GM21786 (cell line): ENCODE measurements at regions not wholly inside any gene's neighbourhood (a gene's known extent, or its start where the extent isn't known, plus 50 kb on each side); places are given as distances from the start of the nearest gene placed in this dataset.

ENCODE experiments used
- ATAC-seq: cut with Tn5 transposase; IDR thresholded peaks from one replicate; pipeline ENCODE4 v1.9.1; 2021; ENCODE audit not compliant: unreplicated experiment

DNA sequence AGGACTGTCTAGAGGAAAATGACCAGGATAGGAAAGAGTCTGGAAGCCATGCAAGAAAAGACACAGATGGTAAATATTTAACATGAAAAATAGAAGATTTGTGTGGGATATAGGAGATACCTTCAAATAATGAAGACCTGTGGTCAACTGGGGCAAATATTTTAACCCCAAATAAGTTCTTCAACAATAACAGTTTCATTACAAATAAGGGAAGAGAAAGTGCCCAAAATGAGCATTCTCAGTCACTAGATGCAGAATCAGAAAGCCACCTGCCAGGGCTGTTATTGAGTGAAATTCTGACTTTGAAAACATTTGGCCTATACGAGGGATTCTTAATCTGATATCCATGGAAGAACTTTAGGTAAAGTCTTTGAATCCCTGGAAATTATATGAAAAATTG is 231.2 kb upstream of the PLEKHG7 start:
- peak; percentile 38 for ATAC-seq

DNA sequence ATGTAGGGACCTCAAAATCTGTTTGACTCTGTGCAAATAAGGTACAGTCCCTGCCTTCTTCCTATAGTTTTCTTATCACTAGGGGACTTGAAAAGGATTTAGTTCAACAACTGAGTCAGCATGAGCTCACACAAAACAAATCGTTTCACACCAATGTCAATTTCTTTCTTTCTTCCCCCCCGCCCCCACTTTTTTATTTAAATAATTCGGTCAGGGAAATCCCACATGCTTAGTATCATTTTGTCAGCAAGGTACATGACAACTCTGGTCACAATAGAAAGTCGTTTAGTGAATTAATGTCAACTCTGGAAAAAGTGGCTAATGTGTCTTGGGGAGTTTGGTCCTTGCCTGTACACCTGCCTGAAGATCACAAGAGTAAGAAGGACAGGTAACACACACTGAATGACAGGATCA is 232.2 kb upstream of the PLEKHG7 start:
- peak; percentile 39 for ATAC-seq

DNA sequence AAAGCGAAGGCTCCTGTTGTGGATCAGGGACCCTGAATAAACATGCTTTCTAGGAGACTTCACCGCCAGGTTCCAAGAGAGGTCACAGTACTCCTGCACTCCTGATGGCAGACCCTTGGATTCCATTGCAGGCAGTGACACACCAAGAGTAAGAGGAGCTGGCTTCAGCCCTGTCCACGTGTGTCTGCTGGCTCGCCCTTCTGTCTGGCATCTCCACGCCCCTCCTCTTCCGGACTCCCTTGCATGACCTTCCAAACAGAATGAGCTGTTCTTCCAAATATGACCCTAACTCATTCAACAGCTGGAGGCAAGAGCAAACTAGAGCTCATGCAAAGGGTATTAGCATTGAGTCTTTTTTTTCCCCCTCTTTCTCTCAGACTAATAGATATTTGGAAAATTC is 233.0 kb upstream of the PLEKHG7 start:
- no peak for ATAC-seq

DNA sequence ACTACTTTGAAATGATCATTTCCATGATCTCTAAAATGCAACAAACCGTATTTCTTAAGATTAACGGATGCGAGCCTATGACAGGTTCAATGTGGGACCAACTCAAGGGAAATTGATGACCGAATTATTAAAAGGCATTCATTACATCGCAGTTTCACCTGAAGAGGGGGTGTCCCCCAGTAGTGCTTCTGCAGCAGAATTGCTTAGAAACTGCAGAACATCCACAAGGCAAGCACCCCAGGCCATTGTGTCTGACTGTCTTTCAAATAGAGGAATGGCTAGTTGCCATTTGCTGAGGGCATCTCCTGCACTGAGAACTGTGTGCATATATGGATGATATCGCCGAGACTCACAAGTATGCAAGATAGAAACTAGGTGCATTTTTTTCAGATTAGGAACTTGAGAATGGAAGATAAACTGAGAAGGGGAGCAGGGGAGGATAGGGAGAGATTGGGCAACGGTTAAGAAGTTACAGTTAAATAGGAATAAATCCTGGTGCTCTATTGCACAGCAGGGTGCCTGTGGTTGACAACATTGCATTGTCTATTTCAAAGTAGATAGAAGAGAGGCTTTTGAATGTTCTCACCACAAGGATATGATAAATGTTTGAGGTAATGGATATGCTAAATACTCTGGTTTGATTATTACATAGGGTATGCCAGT is 234.3 kb upstream of the PLEKHG7 start:
- no peak for ATAC-seq

DNA sequence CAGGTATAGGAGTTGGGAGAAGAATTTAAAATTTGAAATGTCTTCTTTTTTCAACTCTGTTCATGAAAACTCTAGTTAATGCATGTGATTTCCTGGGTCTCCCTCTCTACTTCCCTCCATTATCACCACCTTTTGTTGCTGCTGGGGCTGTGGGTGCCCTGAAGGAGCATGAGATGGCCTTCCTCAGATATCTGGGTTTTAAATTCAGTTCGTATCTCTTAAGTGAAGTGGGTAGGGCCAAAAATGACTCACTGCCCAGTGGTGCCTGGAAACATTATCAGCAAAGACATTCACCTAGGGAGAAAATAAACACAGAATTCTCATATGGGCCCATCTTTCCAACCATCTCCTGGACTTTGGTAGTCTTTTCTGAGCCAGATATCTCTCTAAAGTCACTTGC is 234.9 kb upstream of the PLEKHG7 start:
- no peak for ATAC-seq

DNA sequence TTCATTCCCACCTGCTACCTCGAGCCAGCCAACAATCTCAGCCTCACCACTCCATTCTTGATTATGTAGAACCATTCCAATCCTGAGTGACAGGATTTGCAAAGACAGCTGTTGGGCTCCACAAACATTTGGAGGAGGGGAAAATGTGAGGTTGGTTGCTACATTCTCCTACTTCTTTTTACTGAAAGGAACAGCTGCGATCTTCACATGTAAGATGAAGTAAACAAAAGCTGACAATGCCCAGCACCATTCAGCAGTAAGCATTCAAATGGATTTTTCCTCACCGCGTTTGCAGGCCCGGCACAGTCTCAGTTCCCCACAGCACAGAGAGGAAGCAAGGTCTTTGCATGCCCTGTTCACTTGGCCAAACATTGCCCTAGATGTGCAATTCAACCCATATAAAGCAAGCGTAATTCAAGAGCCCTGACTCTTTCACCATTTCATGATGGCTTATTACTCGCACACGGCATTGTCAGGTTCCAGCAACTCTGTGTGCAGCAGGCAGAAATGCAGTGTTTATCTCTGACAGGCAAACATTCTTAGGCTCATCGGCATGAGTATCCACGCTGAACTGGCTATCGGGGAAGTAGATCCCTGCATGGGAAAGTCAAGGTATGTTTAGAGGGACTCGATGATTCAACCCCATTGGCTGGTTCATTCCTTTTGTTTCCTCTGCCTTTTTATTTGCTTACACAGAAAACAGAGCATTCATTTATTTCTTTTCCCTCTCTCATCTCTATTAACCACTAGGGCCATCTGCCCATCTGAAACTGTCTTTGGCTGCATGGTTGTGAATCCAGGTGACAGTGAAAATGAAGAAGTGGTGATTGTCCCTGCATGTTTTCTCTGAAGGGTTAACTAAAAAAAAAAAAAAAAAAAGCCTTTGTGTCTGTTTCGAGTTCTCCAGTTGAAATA is 236.1 kb upstream of the PLEKHG7 start:
- ATAC-seq = peak; percentile 26

DNA sequence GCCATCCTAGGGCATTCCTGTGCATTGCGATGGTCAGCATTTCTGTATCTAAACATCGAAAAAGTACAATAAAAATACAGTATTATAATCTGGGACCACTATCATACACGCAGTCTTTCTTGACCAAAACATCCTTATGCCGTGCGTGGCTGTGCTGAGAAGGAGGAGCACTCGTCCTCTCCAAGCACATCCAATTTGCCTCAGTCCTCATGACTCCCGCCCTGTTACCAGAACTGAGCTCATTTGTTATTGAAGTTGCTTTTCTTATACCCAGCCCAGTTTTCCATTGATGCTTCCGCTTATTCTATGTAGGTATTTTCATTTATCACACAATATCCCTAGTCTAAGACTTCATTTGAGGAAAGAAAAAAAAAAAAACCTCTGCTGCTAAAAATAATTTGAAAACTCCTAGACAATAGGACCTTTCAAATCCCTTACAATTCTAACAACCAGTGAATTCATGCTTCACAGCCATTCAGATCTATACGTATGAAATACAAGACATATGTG is 236.9 kb upstream of the PLEKHG7 start:
- no peak for ATAC-seq

DNA sequence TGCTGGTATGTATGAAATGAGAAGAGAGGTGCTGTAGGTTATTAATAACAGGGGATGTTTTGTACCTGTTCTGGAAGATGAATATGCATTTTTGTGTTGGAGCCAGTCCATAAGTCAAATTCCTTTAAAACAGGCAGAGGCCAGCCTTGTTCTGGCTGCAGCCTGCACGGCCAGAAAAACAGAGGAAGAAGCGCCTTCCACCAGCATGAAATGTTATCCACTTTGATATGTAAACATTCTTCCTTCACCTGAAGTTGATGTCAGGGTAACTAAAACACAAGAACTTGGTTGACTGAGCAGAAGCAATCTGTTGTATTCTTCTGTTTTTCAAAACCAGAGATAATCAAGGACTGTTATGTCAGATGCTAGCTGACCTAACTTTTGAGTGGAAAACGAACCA is 237.9 kb upstream of the PLEKHG7 start:
- ATAC-seq = no peak

DNA sequence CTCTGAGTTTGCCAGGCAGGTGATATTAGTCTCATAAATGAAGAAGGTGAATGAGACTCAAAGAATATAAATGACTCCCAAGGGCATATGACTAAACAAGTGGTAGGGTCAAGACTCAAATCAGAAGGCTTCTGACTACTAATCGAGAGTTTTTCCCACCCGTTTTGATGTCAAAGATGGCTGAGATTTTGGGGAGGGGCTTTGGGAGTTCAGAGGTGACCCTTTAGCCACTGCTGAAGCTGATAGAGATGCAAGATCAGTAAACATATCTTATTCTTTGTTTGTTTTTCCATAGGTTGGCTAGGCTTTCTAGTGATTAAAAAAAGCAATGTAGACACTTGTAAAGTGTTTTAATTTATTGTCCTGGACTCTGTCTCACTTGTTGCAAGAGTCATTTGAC is 239.6 kb upstream of the PLEKHG7 start:
- no peak for ATAC-seq

DNA sequence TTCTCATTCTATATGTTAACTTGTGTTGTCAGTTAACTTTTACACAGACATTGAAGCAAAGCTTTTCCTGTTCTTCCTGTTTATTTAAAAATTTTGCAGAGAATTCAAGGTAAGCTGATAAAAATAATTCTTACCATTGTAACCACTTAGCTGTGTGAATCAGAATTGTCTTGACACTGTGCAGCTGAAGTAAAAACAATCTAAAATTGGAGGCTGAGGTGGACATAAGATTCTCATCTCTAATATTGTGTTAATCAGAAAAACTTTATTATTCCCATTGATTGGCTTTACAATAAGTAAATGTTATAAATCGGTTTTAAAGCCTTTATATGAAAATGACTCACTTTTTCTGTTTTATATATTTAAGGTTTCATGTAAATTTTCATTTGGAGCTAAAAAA is 240.3 kb upstream of the PLEKHG7 start:
- ATAC-seq = no peak

DNA sequence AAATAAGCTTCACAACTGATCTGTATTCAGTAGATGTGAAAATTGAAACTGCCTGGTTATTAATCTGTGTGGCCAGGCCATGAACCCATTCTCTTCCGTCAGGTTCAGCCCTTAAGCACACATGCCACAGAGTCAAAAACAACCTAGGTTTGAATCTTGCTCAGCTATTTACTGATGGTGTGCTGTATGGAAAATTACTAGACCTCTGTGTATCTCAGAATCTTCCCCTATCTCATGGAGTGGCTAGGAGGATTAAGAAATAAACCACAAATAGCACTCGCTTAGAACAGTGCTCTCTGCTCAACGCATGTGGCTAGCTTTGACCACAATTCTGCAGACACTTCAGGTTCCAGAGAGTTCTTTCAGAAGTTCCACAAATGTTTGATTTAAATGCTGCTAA is 240.7 kb upstream of the PLEKHG7 start:
- peak; percentile 72 for ATAC-seq

DNA sequence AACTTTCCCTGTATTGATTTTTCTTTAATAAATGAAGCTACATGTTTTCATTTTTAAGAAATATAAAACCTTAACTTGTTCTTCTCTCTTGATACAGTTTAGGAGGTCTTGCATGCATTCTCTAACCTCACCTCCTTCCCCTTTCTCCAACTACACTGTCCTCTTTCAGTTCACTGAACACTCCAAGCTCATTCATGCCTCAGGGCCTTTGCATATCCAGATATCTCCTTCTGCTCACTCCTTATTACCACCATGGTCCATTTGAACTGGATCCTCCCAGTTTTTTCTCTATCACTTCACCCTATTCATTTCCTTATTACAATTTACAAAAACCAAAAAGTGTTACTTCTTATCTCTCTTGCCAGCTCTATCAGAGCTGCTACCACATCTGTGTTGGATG is 242.9 kb upstream of the PLEKHG7 start:
- no peak for ATAC-seq

DNA sequence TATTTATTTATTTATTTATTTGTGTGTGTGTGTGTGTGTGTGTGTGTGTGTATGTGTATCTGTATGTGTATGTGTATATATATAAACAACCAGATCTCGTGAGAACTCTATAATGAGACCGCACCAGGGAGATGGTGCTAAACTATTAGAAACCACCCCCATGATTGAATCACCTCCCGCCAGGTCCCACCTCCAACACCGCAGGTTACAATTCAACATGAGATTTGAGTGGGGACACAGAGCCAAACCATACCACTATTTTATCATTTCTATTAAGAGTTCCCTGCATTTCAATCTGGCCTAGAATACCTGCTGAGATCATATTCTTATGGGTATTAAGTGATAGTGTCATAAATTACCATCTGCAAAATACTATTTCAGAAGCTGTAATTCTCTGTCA is 243.8 kb upstream of the PLEKHG7 start:
- ATAC-seq = no peak

DNA sequence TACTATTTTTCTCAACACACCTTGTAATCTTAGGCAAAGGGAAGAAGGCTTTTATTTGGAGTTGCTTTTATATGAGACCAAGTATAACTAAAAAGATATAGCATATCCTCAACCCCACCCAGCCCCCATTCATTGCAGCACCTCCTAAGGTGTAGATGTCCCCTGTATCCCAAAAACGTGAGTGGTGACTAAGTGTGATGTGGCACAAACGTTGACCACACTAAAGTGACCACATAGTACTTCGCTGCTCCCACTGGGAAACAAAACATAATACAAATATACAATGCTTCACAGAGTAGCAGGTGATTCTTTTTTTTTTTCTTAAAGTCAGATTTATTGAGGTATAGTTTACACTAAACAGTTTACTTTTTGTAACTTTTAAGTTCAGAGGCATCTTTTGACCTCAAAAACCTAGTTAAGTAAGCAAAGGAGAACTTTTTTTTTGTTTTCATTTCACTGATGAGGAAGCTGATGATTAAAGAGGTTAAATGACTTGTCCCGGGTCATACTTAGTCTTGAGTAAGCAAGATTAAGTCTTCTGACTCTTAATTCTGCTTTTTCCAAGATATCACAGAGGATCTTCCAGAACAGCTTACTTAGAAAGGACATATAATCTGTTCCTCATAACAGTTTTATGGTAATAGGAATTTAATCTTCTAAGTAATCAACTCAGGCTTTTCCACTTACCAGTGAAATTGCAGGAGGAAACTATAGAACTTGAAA is 245.2 kb upstream of the PLEKHG7 start:
- ATAC-seq = no peak

DNA sequence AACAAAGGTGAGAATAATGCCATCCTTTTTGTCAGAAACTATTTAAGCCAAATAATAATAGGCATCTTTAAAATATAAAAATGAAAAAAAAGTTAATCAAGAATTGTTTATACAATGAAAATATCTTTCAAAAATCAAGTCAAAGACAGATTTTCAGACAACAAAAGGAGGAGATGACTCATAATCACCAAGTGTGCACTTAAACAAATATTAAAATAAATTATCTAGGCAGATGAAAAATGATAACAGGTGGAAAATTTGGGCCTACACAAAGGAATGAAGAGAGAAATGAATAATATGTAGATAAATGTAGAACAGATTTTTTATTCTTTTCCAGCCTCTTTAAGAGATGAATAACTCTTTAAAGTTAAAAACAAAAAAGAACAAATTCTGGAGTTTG is 250.0 kb upstream of the PLEKHG7 start:
- ATAC-seq = no peak

DNA sequence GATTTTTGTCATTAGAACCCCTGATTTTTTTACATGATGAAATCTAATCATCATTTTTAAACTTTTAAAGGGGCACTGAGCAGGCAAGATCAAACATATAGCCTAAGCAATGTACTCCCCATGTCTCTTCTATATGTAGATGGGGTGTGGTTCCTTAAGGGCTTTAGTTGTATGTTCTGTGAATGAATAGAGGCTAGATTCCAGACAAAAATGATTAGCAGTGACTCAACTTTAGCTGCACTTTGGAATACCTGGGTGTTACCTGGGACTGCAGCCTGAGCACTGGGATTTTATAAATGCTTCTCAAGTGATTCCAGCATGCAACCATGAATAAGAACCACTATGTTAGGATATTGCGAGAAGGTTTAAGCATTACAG is 256.7 kb upstream of the PLEKHG7 start:
- no peak for ATAC-seq

DNA sequence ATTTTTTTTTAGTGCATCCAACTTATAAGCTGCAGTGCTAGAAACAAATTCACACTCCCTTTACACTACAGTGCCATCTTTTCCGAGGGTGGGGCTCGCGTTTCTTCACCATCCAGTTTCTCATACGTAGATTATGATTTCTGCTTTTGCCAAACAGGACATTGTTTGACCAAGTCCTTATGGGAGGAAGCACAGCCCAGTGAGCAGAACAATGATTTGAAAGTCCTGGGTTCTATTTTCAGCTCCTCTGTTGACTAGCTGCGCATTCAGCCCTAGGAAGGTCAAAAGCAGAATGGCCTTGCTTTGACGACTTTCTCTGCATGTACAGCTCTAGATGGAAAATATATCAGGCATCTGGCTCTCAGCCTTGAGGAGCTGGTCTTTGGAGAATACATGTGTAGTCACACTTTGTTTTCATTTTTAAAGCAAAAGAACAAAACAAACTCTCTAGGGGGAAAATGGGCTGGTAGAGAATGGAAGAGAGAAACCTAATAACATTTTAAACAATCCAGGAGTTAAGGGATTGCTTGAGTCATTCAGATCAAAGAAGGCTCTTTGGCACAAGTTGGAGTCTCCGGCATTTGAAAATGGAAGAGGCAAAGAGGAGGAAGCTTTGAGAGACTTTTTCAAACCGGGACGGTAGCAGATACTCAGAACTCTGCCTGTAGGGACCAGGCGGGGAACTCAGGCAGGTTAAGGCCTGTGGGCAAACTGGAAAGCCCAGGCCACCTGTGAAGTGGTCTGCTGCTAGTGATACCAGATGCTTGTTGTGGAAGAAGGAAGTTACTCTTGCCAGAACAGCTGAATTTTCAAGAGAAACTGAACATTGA is 257.3 kb upstream of the PLEKHG7 start:
- ATAC-seq = peak; percentile 87

DNA sequence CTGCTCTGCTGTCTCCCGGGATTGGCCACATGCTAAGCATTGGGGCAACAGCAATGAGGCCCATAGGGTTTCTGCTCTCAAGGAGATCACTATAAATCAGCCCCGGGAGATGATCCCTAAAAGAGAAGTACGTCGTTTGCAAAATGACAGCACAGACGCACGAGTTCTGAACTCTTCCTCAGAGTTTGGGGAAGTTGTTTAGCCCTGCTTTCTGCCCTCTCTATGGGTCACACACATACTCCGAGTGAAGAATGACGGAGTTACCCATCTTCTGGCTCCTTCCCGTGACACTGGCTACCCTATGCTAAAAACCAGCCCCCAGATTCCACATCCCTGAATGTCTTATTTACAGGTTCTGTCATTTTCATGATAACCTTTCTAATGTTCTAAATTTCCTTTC is 258.0 kb upstream of the PLEKHG7 start:
- peak; percentile 25 for ATAC-seq

DNA sequence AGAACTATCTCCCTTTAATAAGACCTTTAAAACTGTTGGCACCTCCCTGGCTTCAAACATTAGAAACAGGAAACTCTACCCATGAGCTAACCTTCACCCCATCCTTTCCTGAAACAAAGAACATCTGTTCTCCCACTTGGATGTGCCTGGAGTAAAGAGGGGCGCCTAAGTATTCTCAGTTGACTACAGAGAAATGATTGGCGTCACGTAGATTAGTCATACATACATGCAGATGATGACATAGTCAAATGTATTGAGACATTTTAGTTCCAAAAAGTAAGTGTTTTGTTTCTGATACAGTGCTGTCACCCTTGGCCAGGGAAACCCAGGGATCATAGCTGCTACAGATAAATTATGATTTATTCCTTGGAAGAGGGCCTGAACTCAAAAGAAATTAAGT is 260.0 kb upstream of the PLEKHG7 start:
- no peak for ATAC-seq

DNA sequence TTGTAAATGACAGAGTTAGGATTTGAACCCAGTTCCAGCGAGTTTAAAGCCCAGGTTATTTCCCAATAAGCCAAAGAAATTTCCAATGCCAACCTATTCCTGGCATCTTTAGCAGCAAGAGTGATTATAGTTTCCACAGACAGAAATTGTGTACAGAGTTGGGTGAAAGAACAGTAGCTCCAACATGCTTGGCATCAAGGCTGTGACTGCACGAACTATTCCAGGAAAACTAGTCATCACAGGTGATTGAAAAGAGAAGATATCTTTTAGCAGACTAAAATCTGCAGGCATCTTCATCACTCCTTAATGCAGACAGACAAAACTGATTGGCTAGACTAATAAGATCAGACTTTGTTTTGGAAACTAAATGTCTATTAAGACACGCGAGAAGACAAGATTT is 262.7 kb upstream of the PLEKHG7 start:
- ATAC-seq = no peak

DNA sequence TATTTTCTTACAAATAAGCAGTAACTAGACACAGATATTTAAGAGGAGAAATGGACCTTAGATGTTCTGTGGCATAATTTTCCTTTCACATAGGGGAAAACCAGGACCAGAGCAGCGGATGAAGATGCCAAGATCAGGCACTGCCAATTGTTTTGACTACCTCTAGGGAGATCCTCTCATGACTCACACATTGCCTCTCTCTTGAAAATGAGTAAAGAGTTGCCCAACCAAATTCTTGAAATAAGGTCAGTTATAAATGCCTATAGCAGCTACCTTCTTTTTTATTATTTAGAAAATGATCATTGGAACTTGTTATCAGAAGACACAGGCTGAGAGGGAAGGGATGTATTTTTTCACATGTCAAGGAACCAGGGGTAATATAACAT is 263.4 kb upstream of the PLEKHG7 start:
- no peak for ATAC-seq
